Spleen (tissue), 11 donors: ENCODE measurements at regions not wholly inside any gene's neighbourhood (a gene's known extent, or its start where the extent isn't known, plus 50 kb on each side); places are given as distances from the start of the nearest gene placed in this dataset.
"Not testable (repeated sequence)": the region's sequence is repeated elsewhere in the genome, so short reads cannot be mapped to it uniquely, and the experiment has no call there.

ENCODE experiments used
- DNase-seq: peaks from one replicate; pipeline ENCODE4 v3.0.0-alpha.2; 2020
- H3K27ac ChIP-seq, 8 donors: fragments of 200-600 bp; sonication (generic) in 7 of 8; 1 replicate in 4 of 8; 2 replicates in 4 of 8; pipeline versions ENCODE4 v1.5.0 to v1.8.0; 2016 to 2021; ENCODE audit warnings: inconsistent platforms in 4 of 8, mild to moderate bottlenecking in 4 of 8, moderate library complexity in 1 of 8
- H3K27me3 ChIP-seq, 7 donors: fragments of 200-600 bp; sonication (generic) in 6 of 7; replicated peaks in 1 of 7; 1 replicate in 4 of 7; 2 replicates in 3 of 7; pipeline versions ENCODE4 v1.5.0 to v1.8.0; 2016 to 2021; ENCODE audit warnings: inconsistent platforms in 3 of 7, mild to moderate bottlenecking in 1 of 7
- H3K36me3 ChIP-seq, 6 donors: fragments of 200-600 bp; sonication (generic) in 5 of 6; 1 replicate in 4 of 6; 2 replicates in 2 of 6; pipeline versions ENCODE4 v1.5.0 to v1.8.0; 2016 to 2021; ENCODE audit warnings: inconsistent platforms in 2 of 6
- H3K4me1 ChIP-seq, 6 donors: fragments of 200-600 bp; sonication (generic) in 5 of 6; 1 replicate in 3 of 6; 2 replicates in 3 of 6; pipeline versions ENCODE4 v1.5.0 to v1.8.0; 2016 to 2021; ENCODE audit warnings: inconsistent platforms in 3 of 6
- H3K4me3 ChIP-seq, 8 donors: fragments of 200-600 bp; sonication (generic) in 7 of 8; 1 replicate in 4 of 8; 2 replicates in 4 of 8; pipeline versions ENCODE4 v1.5.0 to v1.8.0; 2016 to 2021; ENCODE audit warnings: inconsistent platforms in 4 of 8, mild to moderate bottlenecking in 4 of 8, moderate library complexity in 2 of 8
- H3K9me3 ChIP-seq, 8 donors: fragments of 200-600 bp; sonication (generic) in 7 of 8; 1 replicate in 4 of 8; 2 replicates in 4 of 8; pipeline versions ENCODE4 v1.5.0 to v1.8.0; 2016 to 2021; ENCODE audit warnings: inconsistent platforms in 4 of 8
- POLR2A ChIP-seq, 3 donors: fragments of 450-650 bp; IDR thresholded peaks; one replicate each; pipeline ENCODE4 v1.5.1; 2017; ENCODE audit warnings: antibody characterized with exemption in 3 of 3, mild to moderate bottlenecking in 1 of 3
- POLR2AphosphoS5 ChIP-seq, 3 donors: sonication (generic); formaldehyde crosslinking; IDR thresholded peaks; one replicate each; pipeline ENCODE4 v1.5.1; 2017; ENCODE audit warnings: antibody characterized with exemption in 3 of 3
- WGBS, 5 donors: extraction: QIAGEN DNeasy Blood & Tissue Kit in 3 of 5; methylation state at CpG; one replicate each; pipeline versions ENCODE4 v1.1.5 to v1.1.7; 2013 to 2018; 5-methylcytosine and 5-hydroxymethylcytosine counted together
- intact Hi-C: fragments of 100-400 bp; cut with DNase I; formaldehyde crosslinking; loops from one replicate; pipeline ENCODE4 v1.15.0; 2023; ENCODE audit warnings: low total_unique reads
- TF ChIP-seq, protein P1 (sequence below), 11 experiments: fragments of 200-600 bp in 7 of 11; fragments of 450-650 bp in 4 of 11; sonication (generic) in 4 of 11; IDR thresholded peaks in 8 of 11; conservative IDR thresholded peaks in 3 of 11; 1 replicate in 7 of 11; 2 replicates in 4 of 11; pipeline versions ENCODE4 v1.4.0 to v1.8.0; 2016 to 2021; ENCODE audit warnings: antibody characterized with exemption in 11 of 11, inconsistent platforms in 4 of 11, mild to moderate bottlenecking in 1 of 11
- donor health status: healthy with polysubstance abuse.
- donor health status: DM: no; HTN: no; CAD: no; lungs with moderate emphysema.
- donor health status: DM: no; HTN: no; CAD: no.
- donor health status: Bipolar disorder and iron deficiency.
- donor health status: healthy.
- donor health status: DM: no; HTN: no; CAD: no.
- donor health status: DM: yes; HTN: yes; CAD: no.

DNA sequence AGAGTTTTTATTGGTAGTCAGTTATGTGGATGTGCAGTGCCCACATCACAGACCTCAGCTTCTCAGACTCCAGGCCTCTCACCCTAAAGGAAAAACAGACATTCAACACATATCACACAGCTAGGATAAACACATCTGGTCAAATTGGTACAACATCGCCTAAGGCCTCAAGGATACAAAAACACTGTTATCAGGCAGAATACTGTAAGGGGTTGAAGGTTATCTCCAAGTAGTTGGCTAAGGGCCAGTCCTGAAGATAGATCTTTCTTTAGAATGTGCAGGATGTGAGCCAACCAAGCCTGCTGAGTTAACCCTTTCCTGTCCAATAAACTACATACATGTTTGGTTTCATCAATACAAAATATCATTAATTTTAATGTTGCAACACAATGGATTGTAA, 308.4 kb upstream of the GJE1 start:
- no peak for TF ChIP-seq POLR2A (IDR thresholded peaks at IDR 0.05)
- TF ChIP-seq, protein P1, sequence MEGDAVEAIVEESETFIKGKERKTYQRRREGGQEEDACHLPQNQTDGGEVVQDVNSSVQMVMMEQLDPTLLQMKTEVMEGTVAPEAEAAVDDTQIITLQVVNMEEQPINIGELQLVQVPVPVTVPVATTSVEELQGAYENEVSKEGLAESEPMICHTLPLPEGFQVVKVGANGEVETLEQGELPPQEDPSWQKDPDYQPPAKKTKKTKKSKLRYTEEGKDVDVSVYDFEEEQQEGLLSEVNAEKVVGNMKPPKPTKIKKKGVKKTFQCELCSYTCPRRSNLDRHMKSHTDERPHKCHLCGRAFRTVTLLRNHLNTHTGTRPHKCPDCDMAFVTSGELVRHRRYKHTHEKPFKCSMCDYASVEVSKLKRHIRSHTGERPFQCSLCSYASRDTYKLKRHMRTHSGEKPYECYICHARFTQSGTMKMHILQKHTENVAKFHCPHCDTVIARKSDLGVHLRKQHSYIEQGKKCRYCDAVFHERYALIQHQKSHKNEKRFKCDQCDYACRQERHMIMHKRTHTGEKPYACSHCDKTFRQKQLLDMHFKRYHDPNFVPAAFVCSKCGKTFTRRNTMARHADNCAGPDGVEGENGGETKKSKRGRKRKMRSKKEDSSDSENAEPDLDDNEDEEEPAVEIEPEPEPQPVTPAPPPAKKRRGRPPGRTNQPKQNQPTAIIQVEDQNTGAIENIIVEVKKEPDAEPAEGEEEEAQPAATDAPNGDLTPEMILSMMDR (IDR thresholded peaks at IDR 0.05 in 8 of 11, conservative IDR thresholded peaks at IDR 0.05 in 3 of 11) = no peak
- TF ChIP-seq POLR2AphosphoS5 (IDR thresholded peaks at IDR 0.05) = no peak
- DNase-seq = no peak
- no peaks in the 10 kb centered on the region for H3K27me3 ChIP-seq
- H3K4me1 ChIP-seq = no peaks in the 10 kb centered on the region
- WGBS, 5 donors = 55 to 84% (median 70%) methylated on average over 1 of the region's 1 CpG
- no peak overlapping the region for H3K27ac ChIP-seq
- H3K9me3 ChIP-seq = peaks cover 0 to 10% (median 2%) of the 10 kb centered on the region in 8 donors
- intact Hi-C loops = no loop called here
- no peaks in the 10 kb centered on the region for H3K36me3 ChIP-seq
- no peak overlapping the region for H3K4me3 ChIP-seq

DNA sequence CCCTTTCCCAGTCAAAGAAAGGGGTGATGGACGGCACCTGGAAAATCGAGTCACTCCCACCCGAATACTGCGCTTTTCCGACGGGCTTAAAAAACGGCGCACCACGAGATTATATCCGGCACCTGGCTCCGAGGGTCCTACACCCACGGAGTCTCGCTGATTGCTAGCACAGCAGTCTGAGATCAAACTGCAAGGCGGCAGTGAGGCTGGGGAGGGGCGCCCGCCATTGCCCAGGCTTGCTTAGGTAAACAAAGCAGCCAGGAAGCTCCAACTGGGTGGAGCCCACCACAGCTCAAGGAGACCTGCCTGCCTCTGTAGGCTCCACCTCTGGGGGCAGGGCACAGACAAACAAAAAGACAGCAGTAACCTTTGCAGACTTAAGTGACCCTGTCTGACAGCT, 317.7 kb upstream of the GJE1 start:
- DNase-seq, H3K4me3 ChIP-seq, intact Hi-C loops, H3K27ac ChIP-seq, H3K4me1 ChIP-seq, H3K36me3 ChIP-seq, H3K27me3 ChIP-seq, H3K9me3 ChIP-seq: not testable (repeated sequence)
- WGBS, 5 donors = 88 to 98% (median 94%) methylated on average over 16 of the region's 16 CpGs

DNA sequence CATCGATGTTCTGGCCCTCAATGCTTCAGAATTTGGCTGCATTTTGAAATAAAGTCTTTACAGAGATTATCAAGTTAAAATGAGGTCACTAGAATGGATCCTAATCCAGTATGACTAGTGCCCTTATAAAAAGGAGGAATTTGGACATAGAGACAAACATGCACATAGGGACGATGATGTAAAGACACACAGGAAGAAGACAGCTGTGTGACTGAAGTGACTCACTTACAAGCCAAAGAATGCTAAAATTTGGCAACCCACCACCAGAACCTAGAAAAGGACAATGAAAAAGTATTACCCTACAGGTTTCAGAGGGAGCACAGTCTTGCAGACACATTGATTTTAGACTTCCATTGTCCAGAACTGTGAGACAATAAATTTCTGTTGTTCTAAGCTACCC, 322.8 kb upstream of the GJE1 start:
- Histone ChIP-seq H3K36me3 (no peaks in the 10 kb centered on the region), H3K27me3 (no peaks in the 10 kb centered on the region), H3K9me3 (no peaks in the 10 kb centered on the region), H3K4me3 (no peak overlapping the region), H3K27ac (no peak overlapping the region), H3K4me1 (no peaks in the 10 kb centered on the region)
- TF ChIP-seq POLR2AphosphoS5 (IDR thresholded peaks at IDR 0.05) (no peak), POLR2A (IDR thresholded peaks at IDR 0.05) (no peak)
- TF ChIP-seq, protein P1 (IDR thresholded peaks at IDR 0.05 in 8 of 11, conservative IDR thresholded peaks at IDR 0.05 in 3 of 11) = no peak
- WGBS, 5 donors = 72 to 83% (median 80%) methylated on average over 2 of the region's 2 CpGs
- intact Hi-C loops = no loop called here
- no peak for DNase-seq

DNA sequence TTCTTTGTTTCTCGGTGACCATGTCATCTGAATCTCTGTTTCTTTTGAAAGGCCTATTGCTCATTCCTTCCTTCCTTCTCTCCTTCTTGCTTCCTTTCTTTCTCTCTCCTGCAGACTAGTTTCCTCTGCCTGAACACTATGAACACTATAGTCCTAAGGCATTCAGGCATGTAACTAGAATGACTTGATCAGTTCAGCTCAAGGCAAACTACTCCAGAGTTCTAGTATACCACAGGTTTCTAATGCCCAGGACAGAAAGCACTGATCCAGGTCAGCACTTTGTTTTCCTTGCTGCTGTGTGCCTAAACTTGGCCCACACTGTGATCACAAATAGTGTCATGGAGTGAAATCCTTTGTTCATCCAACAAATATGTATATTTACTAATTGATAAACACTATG, 324.1 kb upstream of the GJE1 start:
- WGBS, 5 donors = 65 to 81% (median 71%) methylated on average over 1 of the region's 1 CpG
- TF ChIP-seq POLR2AphosphoS5 (IDR thresholded peaks at IDR 0.05) (no peak), POLR2A (IDR thresholded peaks at IDR 0.05) (no peak)
- TF ChIP-seq, protein P1 (IDR thresholded peaks at IDR 0.05 in 8 of 11, conservative IDR thresholded peaks at IDR 0.05 in 3 of 11) = no peak

DNA sequence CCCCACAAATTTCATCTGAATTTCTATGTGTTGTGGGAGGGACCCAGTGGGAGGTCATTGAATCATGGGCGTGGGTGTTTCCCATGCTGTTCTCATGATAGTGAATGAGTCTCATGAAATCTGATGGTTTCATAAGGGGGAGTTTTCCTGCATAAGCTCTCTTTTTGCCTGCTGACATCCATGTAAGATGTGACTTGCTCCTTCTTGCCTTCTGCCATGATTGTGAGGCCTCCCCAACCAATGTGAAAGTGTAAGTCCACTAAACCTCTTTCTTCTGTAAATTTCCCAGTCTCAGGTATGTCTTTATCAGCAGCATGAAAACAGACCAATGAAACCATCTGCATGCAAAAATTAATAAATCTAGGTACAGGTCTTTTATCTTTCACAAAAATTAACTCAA, 331.8 kb upstream of the GJE1 start:
- WGBS, 5 donors = 66 to 100% (median 81%) methylated on average over 1 of the region's 1 CpG
- intact Hi-C loops, H3K27ac ChIP-seq: not testable (repeated sequence)

More for the DNA sequence above, 324.1 kb upstream of the GJE1 start:
- no peaks in the 10 kb centered on the region for H3K27me3 ChIP-seq
- no peaks in the 10 kb centered on the region for H3K4me1 ChIP-seq
- DNase-seq = no peak
- intact Hi-C loops = no loop called here
- H3K4me3 ChIP-seq = no peak overlapping the region
- no peak overlapping the region for H3K27ac ChIP-seq
- H3K9me3 ChIP-seq = no peaks in the 10 kb centered on the region
- no peaks in the 10 kb centered on the region for H3K36me3 ChIP-seq

More for the DNA sequence above, 331.8 kb upstream of the GJE1 start:
- H3K4me1 ChIP-seq, DNase-seq, H3K36me3 ChIP-seq, H3K4me3 ChIP-seq, H3K27me3 ChIP-seq: not testable (repeated sequence)
- H3K9me3 ChIP-seq = peaks cover 0 to 17% (median 5%) of the 10 kb centered on the region in 8 donors
